NCI-H526 treated with DMSO at 0.1 percent for 48 hours (cell line): ENCODE measurements at regions not wholly inside any gene's neighbourhood (a gene's known extent, or its start where the extent isn't known, plus 50 kb on each side); places are given as distances from the start of the nearest gene placed in this dataset.
"Not testable (repeated sequence)": the region's sequence is repeated elsewhere in the genome, so short reads cannot be mapped to it uniquely, and the experiment has no call there.

Experiments
- DNase-seq: peaks from one replicate; lab custom pipeline; 2025; lab: John Stamatoyannopoulos, UW

- DNase-seq, result not testable (repeated sequence)
These were observed 106.6 kb upstream of the TERB2 start for GRCh38 chr15:44849701-44850403.

- DNase-seq, result peak; percentile 64
These were observed 103.1 kb upstream of the TERB2 start for GRCh38 chr15:44853304-44853950.

GRCh38 chr15:44854696-44855095 lies 101.8 kb upstream of the TERB2 start:
- not testable (repeated sequence) for DNase-seq

GRCh38 chr15:44856284-44856683 lies 100.2 kb upstream of the TERB2 start:
- not testable (repeated sequence) for DNase-seq

- not testable (repeated sequence) for DNase-seq
These were observed 99.2 kb upstream of the TERB2 start for GRCh38 chr15:44857164-44857710.

- not testable (repeated sequence) for DNase-seq
These were observed 97.4 kb upstream of the TERB2 start for GRCh38 chr15:44859088-44859487.

- not testable (repeated sequence) for DNase-seq
These were observed 96.3 kb upstream of the TERB2 start for GRCh38 chr15:44860168-44860567.

GRCh38 chr15:44861439-44861910 lies 95.0 kb upstream of the TERB2 start:
- no peak for DNase-seq

- DNase-seq, result no peak
These were observed 94.6 kb upstream of the TERB2 start for GRCh38 chr15:44861917-44862316.

GRCh38 chr15:44862866-44863265 lies 93.6 kb upstream of the TERB2 start:
- DNase-seq, result not testable (repeated sequence)

- DNase-seq, result not testable (repeated sequence)
These were observed 88.4 kb upstream of the TERB2 start for GRCh38 chr15:44868100-44868499.

GRCh38 chr15:44870125-44870524 lies 86.4 kb upstream of the TERB2 start:
- DNase-seq, result not testable (repeated sequence)

- DNase-seq, result no peak
These were observed 83.4 kb upstream of the TERB2 start for GRCh38 chr15:44873103-44873502.

- no peak for DNase-seq
These were observed 77.4 kb upstream of the TERB2 start for GRCh38 chr15:44879066-44879465.

- no peak for DNase-seq
These were observed 74.0 kb upstream of the TERB2 start for GRCh38 chr15:44882499-44882968.

- DNase-seq, result no peak
These were observed 73.1 kb upstream of the TERB2 start for GRCh38 chr15:44883199-44883877.

- not testable (repeated sequence) for DNase-seq
These were observed 57.4 kb upstream of the TERB2 start for GRCh38 chr15:44898890-44899651.

GRCh38 chr15:44899775-44900174 lies 56.7 kb upstream of the TERB2 start:
- DNase-seq, result not testable (repeated sequence)

- not testable (repeated sequence) for DNase-seq
These were observed 55.7 kb upstream of the TERB2 start for GRCh38 chr15:44900796-44901195.

GRCh38 chr15:44903281-44903680 lies 53.2 kb upstream of the TERB2 start:
- DNase-seq, result not testable (repeated sequence)

- DNase-seq, result not testable (repeated sequence)
These were observed 51.7 kb upstream of the TERB2 start for GRCh38 chr15:44904651-44905340.
